ENCODE measurements at regions not wholly inside any gene's neighbourhood (a gene's known extent, or its start where the extent isn't known, plus 50 kb on each side); places are given as distances from the start of the nearest gene placed in this dataset.

- POLR2A ChIA-PET (ENCODE audit: unreplicated experiment): no interaction called here
- H4K20me1 ChIP-seq (ENCODE audit: insufficient read depth, low read length): no peaks in the 10 kb centered on the region
- CTCF ChIA-PET: no interaction called here
Measured at GRCh38 chr2:16069933-16070647, 129.7 kb downstream of the MYCN start.

More at GRCh38 chr2:16069933-16070647, 129.7 kb downstream of the MYCN start:
- H2BK5ac ChIP-seq (ENCODE audit: low read depth, low read length, poor library complexity, severe bottlenecking): no peak overlapping the region
- H4K91ac ChIP-seq (ENCODE audit: insufficient read depth, low read depth, low read length): no peak overlapping the region
- H4K5ac ChIP-seq (ENCODE audit: low read depth, low read length): no peak overlapping the region
- H2BK15ac ChIP-seq (ENCODE audit: low read depth, low read length): no peak overlapping the region
- no peak overlapping the region for H3K56ac ChIP-seq (ENCODE audit: extremely low read depth, insufficient read depth, low read length)
- no peak overlapping the region for H2AFZ ChIP-seq (replicated peaks; ENCODE audit: low read length, poor library complexity)
- 33% methylated on average over 6 of the region's 19 CpGs; no CpG with 5 or more reads in 1 of the 2 experiments for WGBS, 2 experiments (ENCODE audit: extremely low coverage in 2 of 2, insufficient read length in 1 of 2)
- no peak overlapping the region for H3K9ac ChIP-seq (ENCODE audit: low read depth, low read length)
- TF ChIP-seq SMC3 (IDR thresholded peaks at IDR 0.05; ENCODE audit: low read depth, low read length): no peak
- no peak for TF ChIP-seq ELK1 (IDR thresholded peaks at IDR 0.05; ENCODE audit: borderline replicate concordance, low read depth, low read length)
- no peak for TF ChIP-seq USF2 (IDR thresholded peaks at IDR 0.05; ENCODE audit: low read depth, low read length)
- no peak for TF ChIP-seq CTCF (conservative IDR thresholded peaks at IDR 0.05; ENCODE audit: low read depth, low read length)
- no peak for TF ChIP-seq RFX5 (IDR thresholded peaks at IDR 0.05; ENCODE audit: low read depth, low read length)
- no peak for TF ChIP-seq NFE2L2 (IDR thresholded peaks at IDR 0.05; ENCODE audit: low read depth, low read length)
- TF ChIP-seq CHD1 (IDR thresholded peaks at IDR 0.05; ENCODE audit: low read depth, low read length): no peak
- TF ChIP-seq RAD21 (IDR thresholded peaks at IDR 0.05; ENCODE audit: low read length): no peak
- TF ChIP-seq MAFK (IDR thresholded peaks at IDR 0.05; ENCODE audit: low read depth, low read length): no peak
- TF ChIP-seq RCOR1 (IDR thresholded peaks at IDR 0.05; ENCODE audit: insufficient replicate concordance, low read length): no peak
- TF ChIP-seq MXI1 (IDR thresholded peaks at IDR 0.05; ENCODE audit: borderline replicate concordance, low read depth, low read length): no peak
- no peak for TF ChIP-seq POLR2A (IDR thresholded peaks at IDR 0.05; ENCODE audit: low read depth, low read length)
- TF ChIP-seq FOS (IDR thresholded peaks at IDR 0.05; ENCODE audit: low read depth, low read length): no peak
- TF ChIP-seq CEBPB (IDR thresholded peaks at IDR 0.05; ENCODE audit: low read depth, low read length): no peak
- no peak for TF ChIP-seq MAZ (IDR thresholded peaks at IDR 0.05; ENCODE audit: borderline replicate concordance, low read depth, low read length)
- no peak for TF ChIP-seq BHLHE40 (IDR thresholded peaks at IDR 0.05; ENCODE audit: low read depth, low read length)
- no peak overlapping the region for H3K18ac ChIP-seq (ENCODE audit: low read depth, low read length)
- in situ Hi-C loops (cut with MboI; ENCODE audit: low sequenced_read_pairs): no loop called here
- H3K4me3 ChIP-seq (ENCODE audit: insufficient read depth, low read depth, low read length): no peak overlapping the region
- H3K23ac ChIP-seq (ENCODE audit: low read depth, low read length): no peak overlapping the region
- no peak overlapping the region for H2AK9ac ChIP-seq (replicated peaks; ENCODE audit: low read depth, low read length, poor library complexity)
- no peak overlapping the region for H2BK120ac ChIP-seq (ENCODE audit: low read depth, low read length)
- H3K27ac ChIP-seq (ENCODE audit: insufficient read depth, low read length): no peak overlapping the region
- intact Hi-C loops (cut with micrococcal nuclease): no loop called here
- DNase-seq (no peak), ATAC-seq (ENCODE audit: low read depth) (no peak)
- no peak overlapping the region for H3K4me2 ChIP-seq (ENCODE audit: low read depth, low read length)
- no TSS peak for BruUV-seq (replicated peaks)
- dilution Hi-C loops (cut with HindIII; ENCODE audit: low sequenced_read_pairs, unreplicated experiment): no loop called here
- no peak overlapping the region for H4K8ac ChIP-seq (ENCODE audit: low read depth in 2 of 2, low read length in 2 of 2)
- no peaks in the 10 kb centered on the region for H3K27me3 ChIP-seq (ENCODE audit: control insufficient read depth, insufficient read depth, low read length)
- no peaks in the 10 kb centered on the region for H3K4me1 ChIP-seq (ENCODE audit: control insufficient read depth, insufficient read depth, low read length)
- H3K9me3 ChIP-seq (ENCODE audit: control insufficient read depth, insufficient read depth, low read length): peaks cover 41% of the 10 kb centered on the region
- no peak overlapping the region for H3K14ac ChIP-seq (replicated peaks; ENCODE audit: low read depth, low read length)
- no peaks in the 10 kb centered on the region for H3K36me3 ChIP-seq (ENCODE audit: control insufficient read depth, insufficient read depth, low read length)
- no peak overlapping the region for H3K4ac ChIP-seq (ENCODE audit: low read depth, low read length)
- no peaks in the 10 kb centered on the region for H3K9me1 ChIP-seq (ENCODE audit: insufficient read depth, low read length)
- no peak overlapping the region for H2AK5ac ChIP-seq (ENCODE audit: low read depth, low read length)
- H3K79me1 ChIP-seq (ENCODE audit: low read depth in 1 of 2, low read length in 2 of 2): no peaks in the 10 kb centered on the region
- H2BK20ac ChIP-seq (ENCODE audit: low read depth, low read length): no peak overlapping the region

Data from IMR-90 (cell line).